Right cardiac atrium (tissue), 5 donors: ENCODE measurements at regions not wholly inside any gene's neighbourhood (a gene's known extent, or its start where the extent isn't known, plus 50 kb on each side); places are given as distances from the start of the nearest gene placed in this dataset.
"Not testable (repeated sequence)": the region's sequence is repeated elsewhere in the genome, so short reads cannot be mapped to it uniquely, and the experiment has no call there.

Source experiments
- ATAC-seq, 2 donors: fragments of 200-7000 bp; cut with Tn5 transposase; one replicate each; pipeline versions ENCODE4 v1.8.0 to v1.9.1; 2020; ENCODE audit warnings: moderate library complexity in 2 of 2, mild to moderate bottlenecking in 1 of 2
- DNase-seq, 3 donors: peaks; one replicate each; pipeline ENCODE4 v3.0.0-alpha.2; 2020
- H3K27ac ChIP-seq: one replicate; pipeline ENCODE4 v1.5.1; 2013; ENCODE audit warnings: mild to moderate bottlenecking, low read length, control low read depth, moderate library complexity
- H3K27me3 ChIP-seq: one replicate; pipeline ENCODE4 v1.6.1; 2013; ENCODE audit not compliant: control insufficient read depth, insufficient read depth
- H3K4me1 ChIP-seq: one replicate; pipeline ENCODE4 v1.6.1; 2013; ENCODE audit warnings: low read length; ENCODE audit not compliant: control insufficient read depth, insufficient read depth
- H3K4me3 ChIP-seq: one replicate; pipeline ENCODE4 v1.5.1; 2013; ENCODE audit warnings: low read length, control low read depth
- H3K9me3 ChIP-seq: one replicate; pipeline ENCODE4 v1.6.1; 2013; ENCODE audit warnings: low read length; ENCODE audit not compliant: control insufficient read depth
- WGBS: extraction: QIAGEN DNeasy Blood & Tissue Kit; methylation state at CpG from one replicate; pipeline ENCODE4 v1.1.7; 2013; 5-methylcytosine and 5-hydroxymethylcytosine counted together
- intact Hi-C, 4 donors: fragments of 100-400 bp; cut with DNase I; formaldehyde crosslinking; loops; one replicate each; pipeline versions ENCODE4 v1.11.0 to v1.14.0; 2022 to 2023
- donor health status: healthy with polysubstance abuse.
- donor health status: DM: no; HTN: yes; CAD: no.
- donor health status: DM: no; HTN: no; CAD: no.
- donor health status: DM: no; HTN: yes; CAD: no; lungs with severe emphysema.
- donor health status: DM: yes; HTN: yes; CAD: no.

DNA sequence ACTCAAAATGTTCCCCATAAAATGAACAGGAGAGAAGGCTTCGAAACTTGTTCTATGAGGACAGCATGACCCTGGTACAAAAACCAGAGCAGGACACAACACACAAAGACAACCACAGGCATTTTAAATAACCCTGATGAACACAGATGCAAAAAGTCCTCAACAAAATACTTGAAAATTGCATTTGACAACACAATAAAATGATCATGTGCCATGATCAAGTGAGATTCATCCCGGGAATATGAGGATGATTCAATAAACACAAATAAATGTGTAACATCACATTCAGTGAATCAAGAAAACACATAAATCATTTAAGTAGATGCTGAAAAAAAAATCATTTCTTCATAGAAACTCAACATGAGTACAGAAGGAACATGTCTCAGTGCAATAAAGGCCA, 208.4 kb upstream of the WSB1 start:
- Histone ChIP-seq H3K4me1 (no peaks in the 10 kb centered on the region), H3K27ac (no peak overlapping the region), H3K27me3 (no peaks in the 10 kb centered on the region), H3K4me3 (no peak overlapping the region), H3K9me3 (no peaks in the 10 kb centered on the region)
- no peak for DNase-seq
- intact Hi-C loops: no loop called here
- ATAC-seq: no peak
- WGBS: 54% methylated on average over 2 of the region's 2 CpGs

DNA sequence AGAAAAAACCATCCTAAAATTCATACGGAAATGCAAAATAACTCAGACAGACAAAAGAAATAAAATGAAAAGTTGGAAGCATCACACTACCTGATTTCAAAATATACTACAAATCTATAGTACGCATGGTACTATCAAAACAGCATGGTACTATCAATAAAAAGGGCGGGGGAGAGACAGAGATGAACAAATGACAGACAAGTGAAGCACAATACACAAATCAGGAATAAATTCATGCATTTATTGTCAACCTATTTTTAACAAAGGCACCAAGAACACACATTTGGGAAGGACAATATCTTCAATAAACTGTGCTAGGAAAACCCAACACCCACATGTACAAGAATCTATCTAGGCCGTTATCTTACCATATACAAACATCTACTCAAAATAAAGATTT, 207.4 kb upstream of the WSB1 start:
- Histone ChIP-seq H3K4me1 (no peaks in the 10 kb centered on the region), H3K27ac (no peak overlapping the region), H3K27me3 (no peaks in the 10 kb centered on the region), H3K9me3 (no peaks in the 10 kb centered on the region), H3K4me3 (no peak overlapping the region)
- intact Hi-C loops: no loop called here
- DNase-seq (no peak), ATAC-seq (no peak)
- 58% methylated on average over 4 of the region's 4 CpGs for WGBS

DNA sequence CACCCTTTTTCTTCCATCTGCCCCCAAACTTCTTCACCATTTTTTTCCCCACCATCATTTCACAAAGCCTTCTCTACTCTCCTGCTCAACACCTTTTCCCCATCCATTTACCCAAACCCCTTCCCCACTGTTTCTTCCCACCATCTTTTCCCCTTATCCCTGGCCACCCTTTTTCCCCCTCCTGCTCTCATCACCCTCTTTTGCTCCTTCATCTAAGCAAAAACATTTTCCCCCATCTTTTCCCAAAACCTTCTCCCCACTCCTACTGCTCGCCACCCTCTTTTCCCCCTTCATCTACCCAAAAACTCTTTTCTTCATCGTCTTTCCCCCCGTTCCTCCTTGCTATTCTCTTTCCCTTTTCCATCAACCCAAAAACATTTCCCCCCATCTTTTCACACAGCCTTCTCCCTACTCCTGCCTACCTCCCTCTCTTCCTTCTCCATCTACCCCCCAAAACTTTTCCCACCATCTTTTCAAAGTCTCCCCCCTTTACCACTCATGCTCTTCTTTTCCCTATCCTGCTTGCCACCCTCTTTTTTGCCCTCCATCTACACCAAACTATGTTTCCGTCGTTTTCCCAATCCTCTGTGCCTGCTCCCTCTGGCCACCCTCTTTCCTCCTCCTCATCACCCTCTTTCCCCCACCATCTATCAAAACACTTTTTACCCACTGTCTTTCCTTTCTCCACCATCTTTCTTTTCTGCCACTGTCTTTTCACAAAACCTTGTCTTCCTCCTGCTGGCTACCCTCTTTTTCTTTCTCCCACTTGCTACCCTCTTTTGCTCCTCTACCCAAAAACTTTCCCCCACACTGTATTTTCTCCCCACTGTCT, 205.8 kb upstream of the WSB1 start:
- H3K27me3 ChIP-seq: no peaks in the 10 kb centered on the region
- no peak overlapping the region for H3K27ac ChIP-seq
- H3K4me1 ChIP-seq: no peaks in the 10 kb centered on the region
- no peaks in the 10 kb centered on the region for H3K9me3 ChIP-seq
- ATAC-seq (no peak), DNase-seq (no peak)
- intact Hi-C loops: no loop called here
- H3K4me3 ChIP-seq: no peak overlapping the region
- WGBS: 71% methylated on average over 5 of the region's 5 CpGs

DNA sequence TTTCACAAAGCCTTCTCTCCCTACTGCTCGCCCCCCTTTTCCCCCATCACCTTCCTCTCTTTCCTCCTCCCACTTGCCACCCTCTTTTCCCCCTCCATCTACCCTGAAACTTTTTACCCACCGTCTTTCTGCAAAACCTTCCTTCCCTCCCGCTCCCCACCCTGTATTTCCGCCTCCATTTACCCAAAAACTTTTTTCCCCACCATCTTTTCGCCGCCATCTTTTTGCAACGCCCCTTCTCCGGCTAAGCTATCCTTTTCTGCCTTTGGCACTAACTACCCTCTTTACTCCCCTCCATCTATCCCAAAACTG, 205.2 kb upstream of the WSB1 start:
- 56% methylated on average over 8 of the region's 8 CpGs for WGBS
- intact Hi-C loops: no loop called here
- ATAC-seq (no peak), DNase-seq (no peak)
- Histone ChIP-seq H3K27ac (no peak overlapping the region), H3K27me3 (no peaks in the 10 kb centered on the region), H3K4me1 (no peaks in the 10 kb centered on the region), H3K9me3 (no peaks in the 10 kb centered on the region), H3K4me3 (no peak overlapping the region)

DNA sequence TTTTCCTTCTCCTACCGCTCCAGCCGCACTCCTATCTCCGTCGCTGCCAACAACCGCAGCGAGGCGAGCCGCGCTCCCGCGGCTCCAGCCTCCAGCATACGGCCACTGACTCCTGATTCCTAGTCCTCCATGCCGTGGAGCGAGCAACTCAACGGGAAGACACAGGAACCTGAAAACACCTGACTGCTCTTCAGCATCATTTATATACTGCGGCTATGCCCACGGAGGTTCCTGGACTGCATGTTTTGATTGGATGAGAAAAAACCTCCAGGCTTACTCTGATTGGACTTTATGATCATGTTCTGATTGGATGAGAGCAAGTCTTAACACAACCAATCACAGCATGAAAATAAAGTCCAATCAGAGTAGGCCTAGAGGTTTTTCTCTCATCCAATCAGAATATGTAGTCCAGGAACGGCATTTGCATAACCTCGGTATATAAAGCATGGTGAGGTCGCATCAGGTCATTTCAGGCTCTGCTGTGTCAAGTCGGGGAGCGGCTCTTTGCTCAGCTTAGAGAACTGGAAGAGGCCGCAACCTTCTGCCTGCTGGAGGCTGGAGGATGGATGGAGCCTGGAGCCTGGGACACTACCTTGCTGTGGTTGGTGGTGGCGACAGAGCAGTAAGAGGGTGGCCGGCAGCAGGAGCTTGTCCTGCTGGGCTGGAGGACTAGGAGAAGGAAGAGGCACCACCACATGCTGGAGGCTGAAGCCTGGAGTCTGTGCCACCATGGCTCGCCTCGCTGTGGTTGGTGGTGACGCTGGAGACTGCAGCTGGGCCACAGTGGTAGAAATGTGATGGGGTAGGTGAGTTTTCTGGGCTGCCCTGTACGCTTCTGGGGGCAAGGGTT, 204.6 kb upstream of the WSB1 start:
- H3K4me1 ChIP-seq, intact Hi-C loops, H3K27me3 ChIP-seq, H3K4me3 ChIP-seq, H3K9me3 ChIP-seq, ATAC-seq, DNase-seq, H3K27ac ChIP-seq: not testable (repeated sequence)
- 63% methylated on average over 29 of the region's 29 CpGs for WGBS

- ATAC-seq: no peak
- no peak overlapping the region for H3K27ac ChIP-seq
- no peak for DNase-seq
- WGBS: 92% methylated on average over 1 of the region's 1 CpG
- no peaks in the 10 kb centered on the region for H3K27me3 ChIP-seq
- intact Hi-C loops: no loop called here
- no peak overlapping the region for H3K4me3 ChIP-seq
- H3K4me1 ChIP-seq: no peaks in the 10 kb centered on the region
- no peaks in the 10 kb centered on the region for H3K9me3 ChIP-seq
Observed at GRCh38 chr17:27089929-27090247, 204.0 kb upstream of the WSB1 start.

GRCh38 chr17:27090450-27091042, 203.4 kb upstream of the WSB1 start:
- ATAC-seq, DNase-seq, H3K27ac ChIP-seq, H3K4me1 ChIP-seq, H3K9me3 ChIP-seq, H3K4me3 ChIP-seq, H3K27me3 ChIP-seq, intact Hi-C loops: not testable (repeated sequence)
- whole genome bisulfite sequencing: 78% methylated on average over 10 of the region's 10 CpGs

GRCh38 chr17:27091043-27091497, 202.8 kb upstream of the WSB1 start:
- no peaks in the 10 kb centered on the region for H3K4me1 ChIP-seq
- intact Hi-C loops: no loop called here
- WGBS: 79% methylated on average over 11 of the region's 11 CpGs
- no peak overlapping the region for H3K4me3 ChIP-seq
- ATAC-seq (no peak), DNase-seq (no peak)
- no peaks in the 10 kb centered on the region for H3K9me3 ChIP-seq
- H3K27ac ChIP-seq: no peak overlapping the region
- H3K27me3 ChIP-seq: no peaks in the 10 kb centered on the region

GRCh38 chr17:27094179-27094578, 199.7 kb upstream of the WSB1 start:
- H3K27ac ChIP-seq, H3K27me3 ChIP-seq, ATAC-seq, H3K4me3 ChIP-seq, H3K9me3 ChIP-seq, H3K4me1 ChIP-seq, DNase-seq, intact Hi-C loops: not testable (repeated sequence)
- 79% methylated on average over 1 of the region's 1 CpG for WGBS

GRCh38 chr17:27095821-27096220, 198.1 kb upstream of the WSB1 start:
- H3K4me3 ChIP-seq, H3K27ac ChIP-seq, DNase-seq, intact Hi-C loops, H3K4me1 ChIP-seq, ATAC-seq, H3K27me3 ChIP-seq, H3K9me3 ChIP-seq: not testable (repeated sequence)
- WGBS: 89% methylated on average over 4 of the region's 4 CpGs

DNA sequence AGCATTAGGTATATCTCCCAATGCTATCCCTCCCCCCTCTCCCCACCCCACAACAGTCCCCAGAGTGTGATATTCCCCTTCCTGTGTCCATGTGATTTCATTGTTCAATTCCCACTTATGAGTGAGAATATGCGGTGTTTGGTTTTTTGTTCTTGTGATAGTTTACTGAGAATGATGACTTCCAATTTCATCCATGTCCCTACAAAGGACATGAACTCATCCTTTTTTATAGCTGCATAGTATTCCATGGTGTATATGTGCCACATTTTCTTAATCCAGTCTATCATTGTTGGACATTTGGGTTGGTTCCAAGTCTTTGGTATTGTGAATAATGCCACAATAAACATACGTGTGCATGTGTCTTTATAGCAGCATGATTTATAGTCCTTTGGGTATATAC, 194.6 kb upstream of the WSB1 start:
- H3K27me3 ChIP-seq, ATAC-seq, H3K4me3 ChIP-seq, DNase-seq, H3K27ac ChIP-seq, H3K9me3 ChIP-seq, intact Hi-C loops, H3K4me1 ChIP-seq: not testable (repeated sequence)
- 95% methylated on average over 2 of the region's 2 CpGs for WGBS
